ENCODE measurements at regions not wholly inside any gene's neighbourhood (a gene's known extent, or its start where the extent isn't known, plus 50 kb on each side); places are given as distances from the start of the nearest gene placed in this dataset.

GRCh38 chr3:162770551-162770950, 1273.9 kb downstream of the OTOL1 start:
- Histone ChIP-seq H3K4me3 (ENCODE audit: insufficient read depth, low read depth, low read length) (no peak overlapping the region), H3K27me3 (ENCODE audit: control insufficient read depth, insufficient read depth, low read length) (no peaks in the 10 kb centered on the region), H3K36me3 (replicated peaks; ENCODE audit: control insufficient read depth, insufficient read depth, low read length) (no peaks in the 10 kb centered on the region)
- no peak for DNase-seq

- no peak for DNase-seq
- Histone ChIP-seq H3K36me3 (replicated peaks; ENCODE audit: control insufficient read depth, insufficient read depth, low read length) (no peaks in the 10 kb centered on the region), H3K27me3 (ENCODE audit: control insufficient read depth, insufficient read depth, low read length) (no peaks in the 10 kb centered on the region), H3K4me3 (ENCODE audit: insufficient read depth, low read depth, low read length) (no peak overlapping the region)
Measured at GRCh38 chr3:162774613-162775100, 1278.0 kb downstream of the OTOL1 start.

- H3K4me3 ChIP-seq (ENCODE audit: insufficient read depth, low read depth, low read length): no peak overlapping the region
- DNase-seq: no peak
- H3K36me3 ChIP-seq (replicated peaks; ENCODE audit: control insufficient read depth, insufficient read depth, low read length): no peaks in the 10 kb centered on the region
- H3K27me3 ChIP-seq (ENCODE audit: control insufficient read depth, insufficient read depth, low read length): no peaks in the 10 kb centered on the region
Measured at GRCh38 chr3:162776148-162776547, 1279.5 kb downstream of the OTOL1 start.

GRCh38 chr3:162777118-162777517, 1280.5 kb downstream of the OTOL1 start:
- Histone ChIP-seq H3K4me3 (ENCODE audit: insufficient read depth, low read depth, low read length) (no peak overlapping the region), H3K27me3 (ENCODE audit: control insufficient read depth, insufficient read depth, low read length) (no peaks in the 10 kb centered on the region), H3K36me3 (replicated peaks; ENCODE audit: control insufficient read depth, insufficient read depth, low read length) (no peaks in the 10 kb centered on the region)
- DNase-seq: no peak

- Histone ChIP-seq H3K4me3 (ENCODE audit: insufficient read depth, low read depth, low read length) (no peak overlapping the region), H3K36me3 (replicated peaks; ENCODE audit: control insufficient read depth, insufficient read depth, low read length) (no peaks in the 10 kb centered on the region), H3K27me3 (ENCODE audit: control insufficient read depth, insufficient read depth, low read length) (no peaks in the 10 kb centered on the region)
- DNase-seq: no peak
Measured at GRCh38 chr3:162780313-162780712, 1283.7 kb downstream of the OTOL1 start.

- DNase-seq: no peak
- H3K4me3 ChIP-seq (ENCODE audit: insufficient read depth, low read depth, low read length): no peak overlapping the region
- H3K36me3 ChIP-seq (replicated peaks; ENCODE audit: control insufficient read depth, insufficient read depth, low read length): no peaks in the 10 kb centered on the region
- no peaks in the 10 kb centered on the region for H3K27me3 ChIP-seq (ENCODE audit: control insufficient read depth, insufficient read depth, low read length)
Measured at GRCh38 chr3:162799910-162800309, 1303.3 kb downstream of the OTOL1 start.

GRCh38 chr3:162802228-162802965, 1305.8 kb downstream of the OTOL1 start:
- H3K36me3 ChIP-seq (replicated peaks; ENCODE audit: control insufficient read depth, insufficient read depth, low read length): no peaks in the 10 kb centered on the region
- no peak for DNase-seq
- H3K4me3 ChIP-seq (ENCODE audit: insufficient read depth, low read depth, low read length): no peak overlapping the region
- H3K27me3 ChIP-seq (ENCODE audit: control insufficient read depth, insufficient read depth, low read length): no peaks in the 10 kb centered on the region

- no peak for DNase-seq
- Histone ChIP-seq H3K4me3 (ENCODE audit: insufficient read depth, low read depth, low read length) (no peak overlapping the region), H3K36me3 (replicated peaks; ENCODE audit: control insufficient read depth, insufficient read depth, low read length) (no peaks in the 10 kb centered on the region), H3K27me3 (ENCODE audit: control insufficient read depth, insufficient read depth, low read length) (no peaks in the 10 kb centered on the region)
Measured at GRCh38 chr3:162810776-162811175, 1314.2 kb downstream of the OTOL1 start.

- Histone ChIP-seq H3K27me3 (ENCODE audit: control insufficient read depth, insufficient read depth, low read length) (no peaks in the 10 kb centered on the region), H3K4me3 (ENCODE audit: insufficient read depth, low read depth, low read length) (no peak overlapping the region), H3K36me3 (replicated peaks; ENCODE audit: control insufficient read depth, insufficient read depth, low read length) (no peaks in the 10 kb centered on the region)
- DNase-seq: no peak
Measured at GRCh38 chr3:162842549-162843216, 1346.1 kb downstream of the OTOL1 start.

- no peaks in the 10 kb centered on the region for H3K36me3 ChIP-seq (replicated peaks; ENCODE audit: control insufficient read depth, insufficient read depth, low read length)
- DNase-seq: no peak
- H3K4me3 ChIP-seq (ENCODE audit: insufficient read depth, low read depth, low read length): no peak overlapping the region
- H3K27me3 ChIP-seq (ENCODE audit: control insufficient read depth, insufficient read depth, low read length): no peaks in the 10 kb centered on the region
Measured at GRCh38 chr3:162845918-162846317, 1349.3 kb downstream of the OTOL1 start.

GRCh38 chr3:162847511-162847910, 1350.9 kb downstream of the OTOL1 start:
- DNase-seq: no peak
- Histone ChIP-seq H3K4me3 (ENCODE audit: insufficient read depth, low read depth, low read length) (no peak overlapping the region), H3K27me3 (ENCODE audit: control insufficient read depth, insufficient read depth, low read length) (no peaks in the 10 kb centered on the region), H3K36me3 (replicated peaks; ENCODE audit: control insufficient read depth, insufficient read depth, low read length) (no peaks in the 10 kb centered on the region)

GRCh38 chr3:162863579-162863978, 1367.0 kb downstream of the OTOL1 start:
- Histone ChIP-seq H3K4me3 (ENCODE audit: insufficient read depth, low read depth, low read length) (no peak overlapping the region), H3K27me3 (ENCODE audit: control insufficient read depth, insufficient read depth, low read length) (no peaks in the 10 kb centered on the region), H3K36me3 (replicated peaks; ENCODE audit: control insufficient read depth, insufficient read depth, low read length) (no peaks in the 10 kb centered on the region)
- no peak for DNase-seq

- no peaks in the 10 kb centered on the region for H3K27me3 ChIP-seq (ENCODE audit: control insufficient read depth, insufficient read depth, low read length)
- no peak overlapping the region for H3K4me3 ChIP-seq (ENCODE audit: insufficient read depth, low read depth, low read length)
- no peak for DNase-seq
- no peaks in the 10 kb centered on the region for H3K36me3 ChIP-seq (replicated peaks; ENCODE audit: control insufficient read depth, insufficient read depth, low read length)
Measured at GRCh38 chr3:162865466-162865865, 1368.9 kb downstream of the OTOL1 start.

- DNase-seq: no peak
- H3K36me3 ChIP-seq (replicated peaks; ENCODE audit: control insufficient read depth, insufficient read depth, low read length): no peaks in the 10 kb centered on the region
- H3K4me3 ChIP-seq (ENCODE audit: insufficient read depth, low read depth, low read length): no peak overlapping the region
- H3K27me3 ChIP-seq (ENCODE audit: control insufficient read depth, insufficient read depth, low read length): no peaks in the 10 kb centered on the region
Measured at GRCh38 chr3:162879021-162879562, 1382.5 kb downstream of the OTOL1 start.

- no peak for DNase-seq
- Histone ChIP-seq H3K36me3 (replicated peaks; ENCODE audit: control insufficient read depth, insufficient read depth, low read length) (no peaks in the 10 kb centered on the region), H3K27me3 (ENCODE audit: control insufficient read depth, insufficient read depth, low read length) (no peaks in the 10 kb centered on the region), H3K4me3 (ENCODE audit: insufficient read depth, low read depth, low read length) (no peak overlapping the region)
Measured at GRCh38 chr3:162884373-162884772, 1387.8 kb downstream of the OTOL1 start.
